SK-N-SH treated with all-trans-retinoic acid at 6 μM for 48 hours (cell line): ENCODE measurements at regions not wholly inside any gene's neighbourhood (a gene's known extent, or its start where the extent isn't known, plus 50 kb on each side); places are given as distances from the start of the nearest gene placed in this dataset.

Experiments used
- ARNTL ChIP-seq: fragments of 450-650 bp; formaldehyde crosslinking; IDR thresholded peaks from 2 replicates; pipeline ENCODE4 v1.5.0; 2020; ENCODE audit warnings: low read depth, mild to moderate bottlenecking, moderate library complexity, borderline replicate concordance
- BACH2 ChIP-seq: fragments of 250-450 bp; sonication (Bioruptor Pico); IDR thresholded peaks from 2 replicates; pipeline ENCODE4 v1.9.0; 2021; ENCODE audit warnings: mild to moderate bottlenecking, borderline replicate concordance
- CSRNP3 ChIP-seq: fragments of 250-450 bp; sonication (Bioruptor Pico); IDR thresholded peaks from 2 replicates; pipeline ENCODE4 v1.5.1; 2021; ENCODE audit warnings: mild to moderate bottlenecking, moderate library complexity
- GLIS3 ChIP-seq: fragments of 250-450 bp; sonication (Bioruptor Pico); IDR thresholded peaks from 2 replicates; pipeline ENCODE4 v1.5.0; 2020; ENCODE audit warnings: mild to moderate bottlenecking, moderate library complexity
- OSR1 ChIP-seq: fragments of 250-450 bp; sonication (Bioruptor Pico); IDR thresholded peaks from 2 replicates; pipeline ENCODE4 v1.8.0; 2022; ENCODE audit warnings: moderate library complexity, mild to moderate bottlenecking, inconsistent platforms
- POU6F1 ChIP-seq: fragments of 250-450 bp; sonication (Bioruptor Pico); IDR thresholded peaks from 2 replicates; pipeline ENCODE4 v1.8.0; 2021; ENCODE audit warnings: low read depth, mild to moderate bottlenecking, moderate library complexity, borderline replicate concordance
- RARB ChIP-seq: fragments of 250-450 bp; sonication (Bioruptor Pico); IDR thresholded peaks from 2 replicates; pipeline ENCODE4 v1.8.0; 2021; ENCODE audit warnings: mild to moderate bottlenecking, moderate library complexity
- TOX ChIP-seq: fragments of 250-450 bp; sonication (Bioruptor Pico); IDR thresholded peaks from 2 replicates; pipeline ENCODE4 v1.8.0; 2021; ENCODE audit warnings: mild to moderate bottlenecking, moderate library complexity, borderline replicate concordance
- ZFP3 ChIP-seq: fragments of 250-450 bp; sonication (Bioruptor Pico); IDR thresholded peaks from 2 replicates; pipeline ENCODE4 v1.5.0; 2020; ENCODE audit warnings: mild to moderate bottlenecking, moderate library complexity
- ZFP30 ChIP-seq: fragments of 450-650 bp; formaldehyde crosslinking; IDR thresholded peaks from 2 replicates; pipeline ENCODE4 v1.5.0; 2022; ENCODE audit warnings: mild to moderate bottlenecking, moderate library complexity
- ZNF70 ChIP-seq: fragments of 450-650 bp; formaldehyde crosslinking; IDR thresholded peaks from 2 replicates; pipeline ENCODE4 v1.5.0; 2020; ENCODE audit warnings: mild to moderate bottlenecking, moderate library complexity
- ZNF8 ChIP-seq: fragments of 450-650 bp; formaldehyde crosslinking; IDR thresholded peaks from 2 replicates; pipeline ENCODE4 v1.5.0; 2020; ENCODE audit warnings: mild to moderate bottlenecking, moderate library complexity
- TF ChIP-seq, protein P1 (sequence below): fragments of 250-450 bp; sonication (Bioruptor Pico); IDR thresholded peaks from 2 replicates; pipeline ENCODE4 v1.5.1; 2020; ENCODE audit warnings: low read depth, mild to moderate bottlenecking, moderate library complexity

- TF ChIP-seq ZNF8 (CRISPR knock-in tag) (no peak), ARNTL (CRISPR knock-in tag) (no peak), RARB (CRISPR knock-in tag) (no peak), TOX (CRISPR knock-in tag) (no peak), ZFP3 (CRISPR knock-in tag) (no peak), POU6F1 (CRISPR knock-in tag) (no peak), ZNF70 (no peak), CSRNP3 (no peak), BACH2 (no peak), ZFP30 (CRISPR knock-in tag) (no peak), GLIS3 (CRISPR knock-in tag) (no peak), OSR1 (CRISPR knock-in tag) (no peak)
- TF ChIP-seq, protein P1, sequence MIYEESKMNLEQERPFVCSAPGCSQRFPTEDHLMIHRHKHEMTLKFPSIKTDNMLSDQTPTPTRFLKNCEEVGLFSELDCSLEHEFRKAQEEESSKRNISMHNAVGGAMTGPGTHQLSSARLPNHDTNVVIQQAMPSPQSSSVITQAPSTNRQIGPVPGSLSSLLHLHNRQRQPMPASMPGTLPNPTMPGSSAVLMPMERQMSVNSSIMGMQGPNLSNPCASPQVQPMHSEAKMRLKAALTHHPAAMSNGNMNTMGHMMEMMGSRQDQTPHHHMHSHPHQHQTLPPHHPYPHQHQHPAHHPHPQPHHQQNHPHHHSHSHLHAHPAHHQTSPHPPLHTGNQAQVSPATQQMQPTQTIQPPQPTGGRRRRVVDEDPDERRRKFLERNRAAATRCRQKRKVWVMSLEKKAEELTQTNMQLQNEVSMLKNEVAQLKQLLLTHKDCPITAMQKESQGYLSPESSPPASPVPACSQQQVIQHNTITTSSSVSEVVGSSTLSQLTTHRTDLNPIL (CRISPR knock-in tag) = no peak
Measured at GRCh38 chr12:130083734-130084133, 78.5 kb upstream of the FZD10 start.
